ENCODE measurements at regions not wholly inside any gene's neighbourhood (a gene's known extent, or its start where the extent isn't known, plus 50 kb on each side); places are given as distances from the start of the nearest gene placed in this dataset.
"Not testable (repeated sequence)": the region's sequence is repeated elsewhere in the genome, so short reads cannot be mapped to it uniquely, and the experiment has no call there.

- DNase-seq, result not testable (repeated sequence)
Measured at GRCh38 chr14:105991677-105992076, 465.3 kb downstream of the TMEM121 start.

- no peak for DNase-seq
Measured at GRCh38 chr14:105993814-105994213, 467.4 kb downstream of the TMEM121 start.

GRCh38 chr14:105995011-105995710 is 468.8 kb downstream of the TMEM121 start:
- not testable (repeated sequence) for DNase-seq

- DNase-seq, result not testable (repeated sequence)
Measured at GRCh38 chr14:105998597-105998996, 472.2 kb downstream of the TMEM121 start.

- peak; percentile 98 for DNase-seq
Measured at GRCh38 chr14:105999361-106000028, 473.1 kb downstream of the TMEM121 start.

- peak; percentile 89 for DNase-seq
Measured at GRCh38 chr14:106000029-106000511, 473.7 kb downstream of the TMEM121 start.

GRCh38 chr14:106001277-106001676 is 474.9 kb downstream of the TMEM121 start:
- DNase-seq, result peak; percentile 72

GRCh38 chr14:106003351-106003750 is 477.0 kb downstream of the TMEM121 start:
- DNase-seq, result no peak

GRCh38 chr14:106004937-106005795 is 478.8 kb downstream of the TMEM121 start:
- peak; percentile 92 for DNase-seq

GRCh38 chr14:106006043-106006442 is 479.7 kb downstream of the TMEM121 start:
- peak; percentile 80 for DNase-seq

- DNase-seq, result not testable (repeated sequence)
Measured at GRCh38 chr14:106006716-106007115, 480.3 kb downstream of the TMEM121 start.

GRCh38 chr14:106010783-106011182 is 484.4 kb downstream of the TMEM121 start:
- DNase-seq, result no peak

GRCh38 chr14:106011631-106012360 is 485.4 kb downstream of the TMEM121 start:
- DNase-seq, result peak; percentile 94

- DNase-seq, result not testable (repeated sequence)
Measured at GRCh38 chr14:106012361-106012725, 486.0 kb downstream of the TMEM121 start.

- peak; percentile 87 for DNase-seq
Measured at GRCh38 chr14:106013879-106014376, 487.5 kb downstream of the TMEM121 start.

GRCh38 chr14:106017952-106018351 is 491.6 kb downstream of the TMEM121 start:
- DNase-seq, result not testable (repeated sequence)

- DNase-seq, result no peak
Measured at GRCh38 chr14:106021832-106022231, 495.4 kb downstream of the TMEM121 start.

- peak; percentile 82 for DNase-seq
Measured at GRCh38 chr14:106022648-106023047, 496.3 kb downstream of the TMEM121 start.

GRCh38 chr14:106023411-106023810 is 497.0 kb downstream of the TMEM121 start:
- no peak for DNase-seq

- peak; percentile 83 for DNase-seq
Measured at GRCh38 chr14:106024983-106025604, 498.7 kb downstream of the TMEM121 start.

- DNase-seq, result no peak
Measured at GRCh38 chr14:106026026-106026425, 499.6 kb downstream of the TMEM121 start.

- not testable (repeated sequence) for DNase-seq
Measured at GRCh38 chr14:106027759-106028158, 501.4 kb downstream of the TMEM121 start.
